IMR-90 (cell line): ENCODE measurements at regions not wholly inside any gene's neighbourhood (a gene's known extent, or its start where the extent isn't known, plus 50 kb on each side); places are given as distances from the start of the nearest gene placed in this dataset.
A peak's percentile ranks its signal among the peaks of the same experiment; 100 is the strongest.

ENCODE experiments used
- ATAC-seq: fragments of 200-7000 bp; cut with Tn5 transposase; 2 replicates; pipeline ENCODE4 v1.9.1; 2020; ENCODE audit warnings: low read depth, mild to moderate bottlenecking, moderate library complexity
- BruUV-seq: library from RNA; stranded (reverse); fragments of 400-500 nt; replicated peaks from 2 replicates; lab custom pipeline; 2021; lab: Mats Ljungman, UMichigan
- CTCF ChIA-PET: fragments of 300-600 bp; formaldehyde crosslinking; extraction: SDS; loops from one replicate; lab custom pipeline; 2021; ENCODE audit warnings: antibody characterized with exemption; lab: Yijun Ruan, JAX
- POLR2A ChIA-PET: fragments of 300-600 bp; sonication (Branson Sonifier 250); formaldehyde crosslinking; loops from one replicate; lab custom pipeline; 2022; ENCODE audit warnings: antibody characterized with exemption; ENCODE audit not compliant: unreplicated experiment; lab: Charles Lee
- DNase-seq: peaks from one replicate; pipeline ENCODE4 v3.0.0; 2013
- H2AFZ ChIP-seq: replicated peaks from 2 replicates; pipeline ENCODE3; 2013; ENCODE audit warnings: low read length, mild to moderate bottlenecking; ENCODE audit not compliant: poor library complexity
- H2AK5ac ChIP-seq: 2 replicates; pipeline ENCODE4 v1.6.1; 2013; ENCODE audit warnings: low read depth, low read length, inconsistent platforms
- H2AK9ac ChIP-seq: replicated peaks from 2 replicates; pipeline ENCODE3; 2013; ENCODE audit warnings: mild to moderate bottlenecking, low read depth, low read length, moderate library complexity; ENCODE audit not compliant: poor library complexity
- H2BK120ac ChIP-seq: 2 replicates; pipeline ENCODE4 v1.6.1; 2013; ENCODE audit warnings: low read depth, low read length, inconsistent platforms
- H2BK15ac ChIP-seq: 3 replicates; pipeline ENCODE4 v1.6.1; 2013; ENCODE audit warnings: low read depth, low read length, inconsistent platforms
- H2BK20ac ChIP-seq: 2 replicates; pipeline ENCODE4 v1.6.1; 2013; ENCODE audit warnings: low read depth, mild to moderate bottlenecking, inconsistent platforms, low read length, moderate library complexity
- H2BK5ac ChIP-seq: 2 replicates; pipeline ENCODE4 v1.6.1; 2013; ENCODE audit warnings: mild to moderate bottlenecking, low read depth, low read length, inconsistent platforms; ENCODE audit not compliant: poor library complexity, severe bottlenecking
- H3K14ac ChIP-seq: replicated peaks from 2 replicates; pipeline ENCODE4 v1.6.1; 2013; ENCODE audit warnings: low read depth, low read length, inconsistent platforms
- H3K18ac ChIP-seq: 2 replicates; pipeline ENCODE4 v1.6.1; 2013; ENCODE audit warnings: low read depth, low read length, control low read depth
- H3K23ac ChIP-seq: 2 replicates; pipeline ENCODE4 v1.6.1; 2013; ENCODE audit warnings: low read depth, low read length, inconsistent platforms
- H3K27ac ChIP-seq: 2 replicates; pipeline ENCODE4 v1.5.1; 2013; ENCODE audit warnings: mild to moderate bottlenecking, control low read depth, low read length; ENCODE audit not compliant: insufficient read depth
- H3K27me3 ChIP-seq: 2 replicates; pipeline ENCODE4 v1.6.1; 2013; ENCODE audit warnings: low read length; ENCODE audit not compliant: control insufficient read depth, insufficient read depth
- H3K36me3 ChIP-seq: 2 replicates; pipeline ENCODE4 v1.6.1; 2013; ENCODE audit warnings: low read length, mixed read lengths; ENCODE audit not compliant: control insufficient read depth, insufficient read depth
- H3K4ac ChIP-seq: 2 replicates; pipeline ENCODE4 v1.6.1; 2013; ENCODE audit warnings: low read depth, low read length, inconsistent platforms
- H3K4me1 ChIP-seq: 2 replicates; pipeline ENCODE4 v1.6.1; 2013; ENCODE audit warnings: low read length, mixed read lengths; ENCODE audit not compliant: control insufficient read depth, insufficient read depth
- H3K4me2 ChIP-seq: 2 replicates; pipeline ENCODE4 v1.6.1; 2013; ENCODE audit warnings: low read depth, mild to moderate bottlenecking, control low read depth, low read length, moderate library complexity
- H3K4me3 ChIP-seq: 2 replicates; pipeline ENCODE4 v1.5.1; 2013; ENCODE audit warnings: low read depth, mild to moderate bottlenecking, control low read depth, low read length, moderate library complexity; ENCODE audit not compliant: insufficient read depth
- H3K56ac ChIP-seq: 2 replicates; pipeline ENCODE4 v1.6.1; 2013; ENCODE audit warnings: low read length, inconsistent platforms; ENCODE audit not compliant: insufficient read depth; ENCODE audit errors: extremely low read depth
- H3K79me1 ChIP-seq, 2 experiments: 2 replicates each; pipeline ENCODE4 v1.6.1; 2013; ENCODE audit warnings: low read length in 2 of 2, inconsistent platforms in 1 of 2, low read depth in 1 of 2
- H3K9ac ChIP-seq: 2 replicates; pipeline ENCODE4 v1.6.1; 2013; ENCODE audit warnings: low read depth, low read length, control low read depth
- H3K9me1 ChIP-seq: 2 replicates; pipeline ENCODE4 v1.6.1; 2013; ENCODE audit warnings: low read length, inconsistent platforms; ENCODE audit not compliant: insufficient read depth
- H3K9me3 ChIP-seq: 2 replicates; pipeline ENCODE4 v1.6.1; 2013; ENCODE audit warnings: low read length; ENCODE audit not compliant: control insufficient read depth, insufficient read depth
- H4K20me1 ChIP-seq: 2 replicates; pipeline ENCODE4 v1.6.1; 2013; ENCODE audit warnings: low read length, inconsistent platforms; ENCODE audit not compliant: insufficient read depth
- H4K5ac ChIP-seq: 2 replicates; pipeline ENCODE4 v1.6.1; 2013; ENCODE audit warnings: mild to moderate bottlenecking, low read depth, low read length, control low read depth
- H4K8ac ChIP-seq, 2 experiments: 2 replicates each; pipeline ENCODE4 v1.6.1; 2013; ENCODE audit warnings: low read depth in 2 of 2, low read length in 2 of 2, control low read depth in 1 of 2, inconsistent platforms in 1 of 2
- H4K91ac ChIP-seq: 2 replicates; pipeline ENCODE4 v1.6.1; 2013; ENCODE audit warnings: low read depth, low read length, inconsistent platforms; ENCODE audit not compliant: insufficient read depth
- BHLHE40 ChIP-seq: fragments of 150-350 bp; IDR thresholded peaks from 2 replicates; pipeline ENCODE4 v1.6.1; 2016; ENCODE audit warnings: mild to moderate bottlenecking, low read depth, low read length
- CEBPB ChIP-seq: IDR thresholded peaks from 2 replicates; pipeline ENCODE4 v1.6.1; 2012; ENCODE audit warnings: low read depth, low read length, improper control_type of control experiment
- CHD1 ChIP-seq: IDR thresholded peaks from 2 replicates; pipeline ENCODE4 v1.6.1; 2012; ENCODE audit warnings: low read depth, low read length, improper control_type of control experiment
- FOS ChIP-seq: fragments of 150-350 bp; IDR thresholded peaks from 2 replicates; pipeline ENCODE4 v1.6.1; 2016; ENCODE audit warnings: low read depth, low read length
- MAFK ChIP-seq: IDR thresholded peaks from 2 replicates; pipeline ENCODE4 v1.6.1; 2012; ENCODE audit warnings: low read depth, low read length, improper control_type of control experiment
- MAZ ChIP-seq: IDR thresholded peaks from 2 replicates; pipeline ENCODE4 v1.6.1; 2012; ENCODE audit warnings: low read depth, mild to moderate bottlenecking, low read length, improper control_type of control experiment, moderate library complexity, borderline replicate concordance
- MXI1 ChIP-seq: IDR thresholded peaks from 2 replicates; pipeline ENCODE4 v1.6.1; 2012; ENCODE audit warnings: low read depth, mild to moderate bottlenecking, low read length, moderate library complexity, borderline replicate concordance
- NFE2L2 ChIP-seq: fragments of 150-350 bp; IDR thresholded peaks from 2 replicates; pipeline ENCODE4 v1.6.1; 2016; ENCODE audit warnings: low read depth, mild to moderate bottlenecking, low read length
- POLR2A ChIP-seq: IDR thresholded peaks from 2 replicates; pipeline ENCODE4 v1.6.1; 2012; ENCODE audit warnings: mild to moderate bottlenecking, low read depth, low read length
- RAD21 ChIP-seq: IDR thresholded peaks from 2 replicates; pipeline ENCODE4 v1.6.1; 2012; ENCODE audit warnings: low read length, improper control_type of control experiment
- RCOR1 ChIP-seq: IDR thresholded peaks from 2 replicates; pipeline ENCODE4 v1.6.1; 2012; ENCODE audit warnings: mild to moderate bottlenecking, low read length, improper control_type of control experiment; ENCODE audit not compliant: insufficient replicate concordance
- RFX5 ChIP-seq: IDR thresholded peaks from 2 replicates; pipeline ENCODE4 v1.8.0; 2012; ENCODE audit warnings: low read depth, mild to moderate bottlenecking, low read length, moderate library complexity
- SMC3 ChIP-seq: fragments of 150-350 bp; IDR thresholded peaks from 2 replicates; pipeline ENCODE4 v1.6.1; 2016; ENCODE audit warnings: low read depth, mild to moderate bottlenecking, antibody characterized with exemption, low read length, moderate library complexity
- WGBS, 2 experiments: methylation state at CpG; one replicate each; pipeline versions ENCODE4 v1.1.5 to v1.1.7; 2013; ENCODE audit warnings: missing lambda C conversion rate in 2 of 2; ENCODE audit not compliant: insufficient read length in 1 of 2; ENCODE audit errors: extremely low coverage in 2 of 2; 5-methylcytosine and 5-hydroxymethylcytosine counted together
- dilution Hi-C: fragments of 300-500 bp; cut with HindIII; formaldehyde crosslinking; loops from one replicate; pipeline ENCODE4 v1.14.3; 2018; ENCODE audit warnings: low sequenced_read_pairs; ENCODE audit not compliant: unreplicated experiment
- in situ Hi-C: fragments of 300-500 bp; cut with MboI; formaldehyde crosslinking; loops from 3 replicates; pipeline ENCODE4 v1.14.3; 2019; ENCODE audit warnings: low sequenced_read_pairs, inconsistent platforms, mixed read lengths
- intact Hi-C: fragments of 100-400 bp; cut with micrococcal nuclease; formaldehyde crosslinking; loops from 2 replicates; pipeline ENCODE4 v1.10.0; 2022
- TF ChIP-seq, protein P1 (sequence below): fragments of 150-350 bp; IDR thresholded peaks from 2 replicates; pipeline ENCODE4 v1.6.1; 2016; ENCODE audit warnings: low read depth, mild to moderate bottlenecking, low read length, moderate library complexity, borderline replicate concordance
- TF ChIP-seq, protein P2 (sequence below): conservative IDR thresholded peaks from 2 replicates; pipeline ENCODE4 v1.5.1; 2012; ENCODE audit warnings: mild to moderate bottlenecking, low read depth, low read length, improper control_type of control experiment

DNA sequence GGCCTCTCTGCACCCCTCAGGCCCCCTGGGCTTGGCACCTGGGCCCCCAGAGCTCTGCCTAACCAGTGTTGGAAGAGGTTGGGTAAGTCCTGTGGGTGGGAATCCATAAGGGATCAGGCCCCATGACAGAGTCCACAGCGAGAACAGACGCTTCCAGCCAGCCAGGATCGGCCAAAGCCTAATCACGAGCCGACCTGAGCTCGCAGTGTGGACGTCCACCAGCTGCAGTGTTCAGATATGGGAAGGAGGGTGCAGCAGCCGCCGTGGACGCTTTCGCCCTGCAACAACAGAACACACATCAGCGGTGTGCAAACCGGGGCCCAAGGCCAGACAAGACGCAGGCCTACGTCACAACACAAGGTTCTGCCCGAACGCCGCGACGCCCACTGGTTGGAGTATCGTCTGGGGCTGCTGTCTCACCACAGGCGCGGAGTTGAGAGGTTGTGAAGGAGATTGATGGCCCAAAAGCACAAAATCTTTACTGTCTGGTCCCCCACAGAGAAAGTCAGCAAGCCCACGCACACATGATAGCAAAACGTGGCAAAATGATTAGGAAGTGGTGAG lies 102.1 kb downstream of the FOXL3 start:
- H3K9me1 ChIP-seq = no peaks in the 10 kb centered on the region
- H2BK15ac ChIP-seq = no peak overlapping the region
- no TSS peak for BruUV-seq
- no peak overlapping the region for H3K23ac ChIP-seq
- H3K79me1 ChIP-seq = no peaks in the 10 kb centered on the region
- no peaks in the 10 kb centered on the region for H3K4me1 ChIP-seq
- dilution Hi-C loops = no loop called here
- no peak overlapping the region for H2BK20ac ChIP-seq
- intact Hi-C loops = no loop called here
- ATAC-seq = no peak
- no peak overlapping the region for H3K4me3 ChIP-seq
- no peak overlapping the region for H4K5ac ChIP-seq
- no peak overlapping the region for H3K18ac ChIP-seq
- H3K9ac ChIP-seq = no peak overlapping the region
- no peak for DNase-seq
- H2BK120ac ChIP-seq = no peak overlapping the region
- no peak overlapping the region for H3K4me2 ChIP-seq
- H3K36me3 ChIP-seq = no peaks in the 10 kb centered on the region
- H3K27me3 ChIP-seq = no peaks in the 10 kb centered on the region; the same call in 1 of the 2 replicates
- H3K56ac ChIP-seq = no peak overlapping the region
- peaks cover 16% of the 10 kb centered on the region for H3K9me3 ChIP-seq
- H4K8ac ChIP-seq = no peak overlapping the region
- no peak overlapping the region for H2AK9ac ChIP-seq
- no peak for TF ChIP-seq MXI1
- TF ChIP-seq NFE2L2 = no peak
- TF ChIP-seq, protein P1, sequence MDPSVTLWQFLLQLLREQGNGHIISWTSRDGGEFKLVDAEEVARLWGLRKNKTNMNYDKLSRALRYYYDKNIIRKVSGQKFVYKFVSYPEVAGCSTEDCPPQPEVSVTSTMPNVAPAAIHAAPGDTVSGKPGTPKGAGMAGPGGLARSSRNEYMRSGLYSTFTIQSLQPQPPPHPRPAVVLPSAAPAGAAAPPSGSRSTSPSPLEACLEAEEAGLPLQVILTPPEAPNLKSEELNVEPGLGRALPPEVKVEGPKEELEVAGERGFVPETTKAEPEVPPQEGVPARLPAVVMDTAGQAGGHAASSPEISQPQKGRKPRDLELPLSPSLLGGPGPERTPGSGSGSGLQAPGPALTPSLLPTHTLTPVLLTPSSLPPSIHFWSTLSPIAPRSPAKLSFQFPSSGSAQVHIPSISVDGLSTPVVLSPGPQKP = no peak
- TF ChIP-seq FOS = no peak
- no peak for TF ChIP-seq BHLHE40
- no peak for TF ChIP-seq RFX5
- no peak for TF ChIP-seq SMC3
- TF ChIP-seq, protein P2, sequence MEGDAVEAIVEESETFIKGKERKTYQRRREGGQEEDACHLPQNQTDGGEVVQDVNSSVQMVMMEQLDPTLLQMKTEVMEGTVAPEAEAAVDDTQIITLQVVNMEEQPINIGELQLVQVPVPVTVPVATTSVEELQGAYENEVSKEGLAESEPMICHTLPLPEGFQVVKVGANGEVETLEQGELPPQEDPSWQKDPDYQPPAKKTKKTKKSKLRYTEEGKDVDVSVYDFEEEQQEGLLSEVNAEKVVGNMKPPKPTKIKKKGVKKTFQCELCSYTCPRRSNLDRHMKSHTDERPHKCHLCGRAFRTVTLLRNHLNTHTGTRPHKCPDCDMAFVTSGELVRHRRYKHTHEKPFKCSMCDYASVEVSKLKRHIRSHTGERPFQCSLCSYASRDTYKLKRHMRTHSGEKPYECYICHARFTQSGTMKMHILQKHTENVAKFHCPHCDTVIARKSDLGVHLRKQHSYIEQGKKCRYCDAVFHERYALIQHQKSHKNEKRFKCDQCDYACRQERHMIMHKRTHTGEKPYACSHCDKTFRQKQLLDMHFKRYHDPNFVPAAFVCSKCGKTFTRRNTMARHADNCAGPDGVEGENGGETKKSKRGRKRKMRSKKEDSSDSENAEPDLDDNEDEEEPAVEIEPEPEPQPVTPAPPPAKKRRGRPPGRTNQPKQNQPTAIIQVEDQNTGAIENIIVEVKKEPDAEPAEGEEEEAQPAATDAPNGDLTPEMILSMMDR = no peak
- no peak for TF ChIP-seq MAFK
- TF ChIP-seq POLR2A = no peak
- no peak for TF ChIP-seq MAZ
- no peak for TF ChIP-seq CHD1
- TF ChIP-seq RAD21 = no peak
- TF ChIP-seq CEBPB = no peak
- TF ChIP-seq RCOR1 = no peak
- H3K4ac ChIP-seq = no peak overlapping the region
- in situ Hi-C loops = no loop called here
- WGBS, 2 experiments = 100% methylated on average over 1 of the region's 25 CpGs; no CpG with 5 or more reads in 1 of the 2 experiments
- peak overlapping the region; percentile 58 for H2AFZ ChIP-seq
- H2AK5ac ChIP-seq = no peak overlapping the region
- no peak overlapping the region for H3K14ac ChIP-seq
- no peak overlapping the region for H2BK5ac ChIP-seq
- no peak overlapping the region for H3K27ac ChIP-seq
- ChIA-PET CTCF (no interaction called here), POLR2A (no interaction called here)
- H4K20me1 ChIP-seq = no peaks in the 10 kb centered on the region
- H4K91ac ChIP-seq = no peak overlapping the region
